ENCODE measurements at regions not wholly inside any gene's neighbourhood (a gene's known extent, or its start where the extent isn't known, plus 50 kb on each side); places are given as distances from the start of the nearest gene placed in this dataset.

DNA sequence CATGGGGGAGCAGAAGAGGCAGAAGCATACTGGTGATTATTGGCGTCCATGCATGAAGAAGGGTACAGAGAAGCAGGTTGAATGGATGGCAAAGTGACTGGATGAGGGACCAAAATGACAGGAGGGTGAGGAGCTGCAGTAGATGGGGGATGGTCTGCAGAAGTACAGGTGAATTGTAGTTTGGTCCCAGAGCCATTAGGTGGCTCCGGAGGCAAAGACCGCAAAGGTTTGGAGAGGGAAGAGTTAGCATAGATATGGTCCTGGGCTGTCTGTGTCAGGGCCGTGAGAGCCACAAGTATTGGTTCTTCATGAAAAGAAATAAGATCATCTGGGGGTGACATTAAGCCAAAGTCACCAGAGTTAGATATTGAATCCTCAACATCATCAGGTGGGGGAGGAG lies 59.0 kb upstream of the ZNF726 start:
- no peak for DNase-seq

DNA sequence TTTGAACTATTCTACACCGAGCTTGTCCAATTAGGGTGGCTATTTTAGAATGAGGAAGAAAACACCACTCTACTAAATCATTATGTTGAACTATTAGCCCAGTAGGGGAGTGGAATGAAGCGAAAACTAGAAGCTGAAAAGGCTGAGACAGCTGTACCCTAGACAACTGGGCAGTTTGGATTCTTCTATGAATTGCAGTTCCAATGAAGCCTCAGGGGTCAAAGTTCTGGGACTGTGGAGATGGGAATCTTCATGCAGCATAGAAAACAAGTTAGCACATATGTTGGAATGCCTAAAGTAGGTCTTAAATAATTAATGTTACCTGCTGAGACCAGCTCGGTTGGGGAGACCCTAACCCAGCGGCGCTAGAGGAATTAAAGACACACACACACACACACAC lies 62.7 kb upstream of the ZNF726 start:
- no peak for DNase-seq

DNA sequence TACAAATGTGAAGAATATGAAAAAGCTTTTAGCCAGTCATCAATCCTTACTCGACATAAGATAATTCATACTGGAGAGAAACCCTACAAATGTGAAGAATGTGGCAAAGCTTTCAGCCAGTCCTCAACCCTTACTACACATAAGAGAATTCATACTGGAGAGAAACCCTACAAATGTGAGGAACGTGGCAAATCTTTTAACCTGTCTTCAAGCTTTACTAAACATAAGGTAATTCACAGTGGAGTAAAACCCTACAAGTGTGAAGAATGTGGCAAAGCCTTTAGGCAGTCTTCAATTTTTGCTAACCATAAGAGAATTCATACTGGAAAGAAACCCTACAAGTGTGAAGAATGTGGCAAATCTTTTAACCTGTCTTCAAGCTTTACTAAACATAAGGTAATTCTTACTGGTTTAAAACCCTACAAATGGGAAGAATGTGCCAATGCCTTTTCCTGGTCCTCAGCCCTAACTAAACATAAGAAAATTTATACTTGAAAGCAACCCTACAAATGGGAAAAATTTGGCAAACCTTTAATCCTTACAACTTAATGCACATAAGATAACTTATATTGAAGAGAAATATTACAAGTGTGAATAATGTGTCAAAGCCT lies 74.1 kb upstream of the ZNF681 start:
- no peak for DNase-seq

DNA sequence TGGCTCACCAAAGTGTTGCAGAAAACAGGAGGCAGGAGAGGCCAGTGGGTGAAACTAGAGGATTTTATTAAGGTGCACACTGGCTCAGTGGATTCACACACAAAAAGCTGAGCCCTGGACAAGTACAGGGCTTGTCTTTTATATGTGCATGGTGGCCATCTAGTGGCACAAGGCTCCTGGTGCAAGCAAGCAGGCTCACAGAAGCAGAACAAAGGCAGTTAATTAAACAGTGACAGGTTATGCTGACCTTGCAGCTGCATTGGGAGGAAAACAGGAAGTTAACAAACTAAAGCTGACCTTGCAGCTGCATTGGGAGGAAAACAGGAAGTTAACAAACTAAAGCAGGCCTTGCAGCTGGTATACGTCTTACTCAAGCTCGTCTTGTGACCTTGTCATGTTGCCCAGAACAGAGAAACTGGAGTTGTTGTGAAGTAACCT lies 65.3 kb upstream of the ZNF681 start:
- DNase-seq: peak; percentile 32

GRCh38 chr19:23822735-23823134 lies 64.0 kb upstream of the ZNF681 start:
- DNase-seq: no peak

- DNase-seq: peak; percentile 31
These were observed 58.8 kb upstream of the ZNF681 start for GRCh38 chr19:23817519-23817918.

DNA sequence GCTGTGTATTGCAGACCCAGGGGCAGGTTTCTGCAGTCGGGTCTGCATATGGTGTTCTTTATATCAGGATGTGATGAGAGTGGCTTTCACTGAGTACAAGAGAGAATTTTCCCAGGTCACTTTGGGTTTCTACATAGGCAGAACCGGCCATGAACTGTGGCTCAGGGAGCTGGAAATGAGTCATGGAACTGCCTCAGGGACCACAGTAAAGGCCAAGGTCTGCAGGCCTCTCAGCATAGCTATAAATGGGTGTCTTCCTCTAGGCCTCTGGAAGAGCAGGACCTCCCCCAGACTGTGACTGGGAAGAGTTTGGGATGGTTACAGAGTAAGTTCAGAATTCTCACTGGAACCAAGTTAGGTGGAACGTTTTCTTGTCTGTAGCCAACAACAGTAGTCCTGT lies 51.8 kb upstream of the ZNF681 start:
- no peak for DNase-seq
